ENCODE measurements at regions not wholly inside any gene's neighbourhood (a gene's known extent, or its start where the extent isn't known, plus 50 kb on each side); places are given as distances from the start of the nearest gene placed in this dataset.
"Not testable (repeated sequence)": the region's sequence is repeated elsewhere in the genome, so short reads cannot be mapped to it uniquely, and the experiment has no call there.

DNA sequence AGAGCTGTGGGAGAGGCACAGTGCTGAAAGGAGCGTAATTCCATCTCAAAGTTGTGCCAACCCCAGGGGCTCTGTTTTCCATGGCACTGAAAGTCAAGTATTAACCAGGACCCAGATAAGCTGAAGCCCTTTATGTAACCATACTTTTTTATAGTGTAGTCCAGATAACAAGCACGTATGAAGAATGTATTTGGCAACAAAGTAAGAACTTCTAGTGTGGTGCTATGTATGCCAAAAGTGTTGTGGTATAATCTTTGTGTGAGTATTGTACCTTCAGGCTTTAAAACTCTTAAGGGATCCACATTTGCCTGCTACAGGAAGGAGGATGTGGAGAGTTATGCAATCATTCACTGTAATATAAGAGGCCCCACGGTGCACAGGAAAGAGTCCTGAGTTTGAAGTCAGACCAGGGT is 129.4 kb downstream of the IBTK start:
- DNase-seq (ENCODE audit: low read depth), result no peak

GRCh38 chr6:82114748-82115147 is 132.8 kb downstream of the IBTK start:
- DNase-seq (ENCODE audit: low read depth), result no peak

DNA sequence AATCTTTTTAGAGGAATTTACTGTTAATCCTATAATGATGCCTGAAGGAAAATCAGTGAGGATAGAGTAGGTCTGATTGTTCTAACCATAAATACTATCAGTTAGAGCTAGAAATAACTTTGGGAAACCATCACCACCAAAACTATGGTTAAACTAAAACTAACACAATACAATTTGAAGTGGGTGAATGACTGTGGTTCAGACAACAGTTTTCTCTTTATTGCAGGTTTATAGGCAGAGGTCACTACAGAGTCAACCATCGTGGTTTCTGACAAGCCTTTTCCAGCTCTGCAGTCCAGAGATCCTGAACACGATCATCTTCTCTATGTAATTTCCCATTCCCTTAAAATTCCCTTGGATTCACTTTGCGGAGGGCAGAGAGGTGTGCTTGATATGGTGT is 134.3 kb downstream of the IBTK start:
- no peak for DNase-seq (ENCODE audit: low read depth)

GRCh38 chr6:82111818-82112217 is 135.7 kb downstream of the IBTK start:
- DNase-seq (ENCODE audit: low read depth), result no peak

DNA sequence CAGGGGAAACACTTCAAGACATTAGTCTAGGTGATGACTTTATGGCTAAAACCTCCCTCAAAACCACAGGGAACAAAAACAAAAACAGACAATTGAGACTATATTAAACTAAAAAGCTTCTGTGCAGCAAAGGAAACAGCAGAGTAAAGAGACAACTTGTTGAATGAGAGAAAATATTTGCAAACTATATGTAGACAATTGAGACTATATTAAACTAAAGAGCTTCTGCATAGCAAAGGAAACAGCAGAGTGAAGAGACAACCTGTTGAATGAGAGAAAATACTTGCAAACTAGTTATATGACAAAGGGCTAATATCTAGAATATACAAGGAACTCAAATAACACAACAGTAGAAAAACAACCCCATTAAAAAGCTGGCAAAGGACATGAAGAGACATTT is 136.4 kb downstream of the IBTK start:
- DNase-seq (ENCODE audit: low read depth), result no peak

- not testable (repeated sequence) for DNase-seq (ENCODE audit: low read depth)
Observed at GRCh38 chr6:82103171-82103570, 144.4 kb downstream of the IBTK start.

DNA sequence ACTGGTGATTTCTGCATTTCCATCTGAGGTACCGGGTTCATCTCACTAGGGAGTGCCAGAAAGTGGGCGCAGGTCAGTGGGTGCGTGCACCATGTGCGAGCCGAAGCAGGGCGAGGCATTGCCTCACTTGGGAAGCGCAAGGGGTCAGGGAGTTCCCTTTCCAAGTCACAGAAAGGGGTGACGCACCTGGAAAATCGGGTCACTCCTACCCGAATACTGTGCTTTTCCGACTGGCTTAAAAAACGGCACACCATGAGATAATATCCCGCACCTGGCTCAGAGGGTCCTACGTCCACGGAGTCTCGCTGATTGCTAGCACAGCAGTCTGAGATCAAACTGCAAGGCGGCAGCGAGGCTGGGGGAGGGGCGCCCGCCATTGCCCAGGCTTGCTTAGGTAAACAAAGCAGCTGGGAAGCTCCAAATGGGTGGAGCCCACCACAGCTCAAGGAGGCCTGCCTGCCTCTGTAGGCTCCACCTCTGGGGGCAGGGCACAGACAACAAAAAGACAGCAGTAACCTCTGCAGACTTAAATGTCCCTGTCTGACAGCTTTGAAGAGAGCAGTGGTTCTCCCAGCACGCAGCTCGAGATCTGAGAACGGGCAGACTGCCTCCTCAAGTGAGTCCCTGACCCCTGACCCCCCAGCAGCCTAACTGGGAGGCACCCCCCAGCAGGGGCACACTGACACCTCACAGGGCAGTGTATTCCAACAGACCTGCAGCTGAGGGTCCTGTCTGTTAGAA is 146.0 kb downstream of the IBTK start:
- not testable (repeated sequence) for DNase-seq (ENCODE audit: low read depth)

DNA sequence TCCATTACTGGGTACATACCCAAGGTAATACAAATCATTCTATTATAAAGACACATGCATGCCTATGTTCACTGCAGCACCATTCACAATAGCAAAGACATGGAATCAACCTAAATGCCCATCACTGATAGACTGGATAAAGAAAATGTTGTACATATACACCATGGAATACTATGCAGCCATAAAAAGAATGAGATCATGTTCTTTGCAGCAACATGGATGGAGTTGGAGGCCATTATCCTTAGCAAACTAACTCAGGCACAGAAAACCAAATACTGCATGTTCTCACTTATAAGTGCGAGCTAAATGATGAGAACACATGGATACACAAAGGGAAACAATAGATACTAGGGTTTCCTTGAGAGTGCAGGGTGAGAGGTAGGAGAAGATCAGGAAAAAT is 146.8 kb downstream of the IBTK start:
- DNase-seq (ENCODE audit: low read depth), result not testable (repeated sequence)

DNA sequence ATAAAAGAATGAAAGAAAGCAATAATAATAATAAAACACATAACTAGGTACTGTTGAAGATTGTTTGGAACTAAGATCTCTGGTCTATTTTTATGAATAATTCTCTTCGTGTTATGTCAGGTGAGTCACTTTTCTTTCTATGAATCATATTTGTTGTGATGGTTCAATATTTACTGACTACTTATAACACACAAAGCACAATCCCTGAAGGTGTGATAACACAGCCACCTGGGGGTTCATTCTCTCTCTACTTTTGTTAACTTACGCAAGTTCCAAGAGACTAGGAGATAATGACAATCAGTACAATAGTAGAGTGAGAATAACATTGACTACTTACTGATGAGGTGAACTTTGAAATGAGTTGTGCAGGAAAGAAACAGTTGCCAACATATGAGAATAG is 149.9 kb downstream of the IBTK start:
- no peak for DNase-seq (ENCODE audit: low read depth)

DNA sequence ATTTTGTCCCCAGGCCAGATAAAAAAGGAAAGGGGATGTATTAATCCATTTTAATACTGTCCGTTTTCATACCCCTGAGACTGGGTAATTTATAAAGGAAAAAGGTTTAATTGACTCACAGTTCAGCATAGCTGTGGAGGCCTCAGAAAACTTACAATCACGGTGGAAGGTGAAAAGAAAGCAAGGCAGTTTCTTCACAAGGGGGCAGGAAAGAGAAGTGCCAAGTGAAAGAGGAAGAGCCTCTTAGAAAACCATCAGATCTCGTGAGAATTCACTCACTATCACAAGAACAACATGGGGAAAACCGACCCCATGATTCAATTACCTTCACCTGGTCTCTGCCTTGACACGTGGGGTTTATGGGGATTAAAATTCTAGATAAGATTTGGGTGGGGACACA is 152.5 kb downstream of the IBTK start:
- DNase-seq (ENCODE audit: low read depth), result no peak

DNA sequence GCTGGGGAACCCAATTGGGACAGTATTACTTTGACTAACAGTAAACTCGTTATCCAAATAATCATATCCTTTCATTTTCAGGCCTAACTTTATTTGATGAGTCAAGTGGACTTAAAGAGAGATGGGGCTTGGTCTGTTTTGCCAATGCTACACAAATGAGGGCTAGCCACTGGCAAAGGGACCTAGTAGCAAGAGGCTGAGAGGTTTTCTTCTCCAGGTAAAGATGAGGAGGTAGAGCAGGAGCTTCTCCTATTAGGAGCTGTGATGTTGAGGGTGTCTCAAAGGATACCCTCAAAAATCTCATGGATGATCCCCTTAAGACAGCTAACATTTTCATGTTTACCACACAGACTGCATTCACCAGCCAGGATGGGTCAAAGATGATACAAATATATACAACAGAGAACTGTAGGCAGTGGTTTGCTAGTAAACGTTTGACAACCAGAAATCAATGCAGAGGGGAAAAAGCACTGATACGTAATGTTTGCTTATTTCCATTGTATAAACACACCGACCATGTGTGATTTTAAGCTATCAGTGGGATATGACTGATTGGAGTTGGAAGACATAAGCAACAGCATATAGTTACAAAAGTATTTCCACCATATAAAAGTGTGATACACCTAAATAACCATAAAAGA is 153.3 kb downstream of the IBTK start:
- DNase-seq (ENCODE audit: low read depth), result no peak

DNA sequence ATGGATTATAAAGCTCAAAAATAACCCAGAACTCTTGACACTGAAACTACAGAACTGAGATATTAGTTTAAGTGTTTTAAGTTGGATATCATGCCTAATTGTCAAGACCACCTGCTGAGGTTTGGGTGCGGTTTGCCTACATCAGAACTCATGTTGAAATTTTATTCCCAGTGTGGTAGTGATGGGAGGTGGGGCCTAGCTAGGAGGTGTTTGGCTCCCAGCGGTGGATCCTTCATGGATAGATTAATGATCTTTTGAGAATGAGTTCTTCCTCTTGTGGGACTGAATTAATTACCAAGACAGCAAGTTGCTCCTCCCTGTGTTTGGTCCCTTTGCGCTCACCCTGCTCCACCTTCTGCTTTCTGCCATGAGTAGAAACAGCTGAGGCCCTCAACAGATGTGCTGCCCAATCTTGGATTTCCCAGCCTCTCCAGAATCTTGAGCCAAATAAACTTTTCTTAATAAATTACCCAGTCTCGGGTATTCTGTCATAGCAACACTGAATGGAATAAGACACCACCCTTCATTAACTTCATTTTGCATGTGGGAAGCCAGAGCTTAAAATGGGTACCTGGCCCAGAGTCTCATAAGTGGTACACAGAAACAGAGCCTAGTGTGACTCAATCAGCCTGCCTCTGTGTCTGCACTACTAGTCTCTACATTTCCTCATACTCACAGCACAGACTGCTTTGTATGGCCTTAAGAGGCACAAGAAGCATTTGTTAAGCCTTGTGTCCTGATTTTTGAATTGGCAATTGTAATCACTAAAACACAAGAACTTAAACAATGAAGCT is 158.4 kb downstream of the IBTK start:
- DNase-seq (ENCODE audit: low read depth), result no peak

GRCh38 chr6:82086944-82087343 is 160.6 kb downstream of the IBTK start:
- no peak for DNase-seq (ENCODE audit: low read depth)

GRCh38 chr6:82085701-82086100 is 161.8 kb downstream of the IBTK start:
- no peak for DNase-seq (ENCODE audit: low read depth)

DNA sequence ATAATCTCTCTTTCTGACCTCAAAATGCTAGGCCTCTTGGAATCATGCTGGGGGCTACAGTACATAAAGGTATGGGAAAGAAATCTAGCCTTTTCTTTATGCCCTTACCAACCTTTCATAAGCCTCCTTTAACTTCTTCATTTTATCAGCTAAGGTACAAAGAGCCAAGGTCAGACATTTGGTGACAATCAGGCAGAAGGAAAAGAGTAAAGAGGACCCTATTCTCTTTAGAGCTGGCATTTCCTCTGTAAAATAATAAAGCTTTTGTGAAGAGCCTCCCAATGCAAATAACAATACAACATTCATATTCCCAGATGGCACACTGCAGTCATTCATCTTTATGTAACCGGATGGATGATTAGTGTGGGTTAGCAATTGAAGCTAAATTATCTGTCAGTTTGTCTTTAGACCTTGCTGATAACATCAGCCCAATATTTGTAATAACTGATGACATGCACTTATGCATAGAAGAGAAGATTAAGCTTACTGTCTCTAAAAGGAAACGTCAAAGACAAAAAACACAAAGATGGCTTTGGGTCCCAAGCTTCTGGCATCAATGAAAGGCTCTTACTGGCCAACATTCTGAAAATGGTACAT is 163.1 kb downstream of the IBTK start:
- DNase-seq (ENCODE audit: low read depth), result no peak

- DNase-seq (ENCODE audit: low read depth), result no peak
Observed at GRCh38 chr6:82083646-82084045, 163.9 kb downstream of the IBTK start.

DNA sequence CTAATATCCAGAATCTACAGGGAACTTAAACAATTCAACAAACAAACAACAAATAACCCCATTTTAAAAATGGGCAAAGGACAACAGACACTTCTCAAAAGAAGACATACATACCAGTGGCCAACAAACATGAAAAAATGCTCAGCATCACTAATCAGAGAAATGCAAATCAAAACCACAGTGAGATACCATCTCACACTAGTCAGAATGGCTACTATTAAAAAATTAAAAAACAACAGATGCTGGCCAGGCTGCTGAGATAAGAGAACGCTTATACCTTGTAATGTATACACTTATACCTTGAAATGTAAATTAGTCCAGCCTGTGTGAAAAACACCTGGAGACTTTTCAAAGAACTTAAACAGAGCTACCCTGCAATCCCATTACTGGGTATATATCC is 166.8 kb downstream of the IBTK start:
- DNase-seq (ENCODE audit: low read depth), result no peak

DNA sequence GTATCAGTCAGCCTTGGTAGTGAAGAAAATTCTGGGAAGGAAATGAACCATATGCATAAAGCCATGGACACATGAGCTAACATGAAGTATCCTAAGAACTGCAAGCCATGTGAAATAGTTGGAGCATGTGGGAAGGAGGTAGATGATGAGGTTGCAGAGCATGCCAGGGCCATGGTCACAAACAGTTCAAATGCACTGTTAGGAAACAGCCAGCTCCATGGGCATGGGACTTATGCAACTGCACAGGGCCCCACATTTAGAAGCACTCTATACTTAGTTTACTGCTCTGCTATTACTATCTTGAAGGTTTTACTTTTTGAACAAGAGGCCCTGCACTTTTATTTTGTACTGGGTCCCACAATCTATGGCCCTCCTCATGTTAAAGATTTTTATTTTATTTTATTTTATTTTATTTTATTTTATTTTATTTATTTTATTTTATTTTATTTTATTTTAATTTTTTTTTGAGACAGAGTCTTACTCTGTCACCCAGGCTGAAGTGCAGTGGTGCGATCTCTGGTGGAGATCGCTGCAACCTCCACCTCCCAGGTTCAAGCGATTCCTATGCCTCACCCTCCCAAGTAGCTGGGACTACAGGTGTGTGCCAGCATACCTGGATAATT is 169.1 kb downstream of the IBTK start:
- DNase-seq (ENCODE audit: low read depth), result no peak

DNA sequence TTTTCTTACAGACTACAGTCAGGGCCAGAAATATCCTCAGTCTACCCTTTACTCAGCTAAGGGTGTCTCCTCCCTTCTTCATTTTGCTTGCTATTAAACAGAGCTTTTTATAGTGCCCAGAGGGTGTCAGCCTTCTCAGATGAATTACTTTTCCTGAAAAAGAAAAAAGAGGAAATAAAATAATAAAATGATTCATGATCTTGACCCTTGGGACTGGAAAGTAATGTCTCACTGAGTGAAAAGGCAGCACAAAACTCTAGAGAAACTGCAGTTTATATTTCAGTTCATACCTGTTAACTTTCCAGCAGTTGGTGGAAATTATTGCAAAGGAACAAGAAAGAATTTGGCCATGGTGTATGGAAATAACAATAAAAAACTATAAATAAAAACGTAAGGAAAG is 170.6 kb downstream of the IBTK start:
- DNase-seq (ENCODE audit: low read depth), result no peak

DNA sequence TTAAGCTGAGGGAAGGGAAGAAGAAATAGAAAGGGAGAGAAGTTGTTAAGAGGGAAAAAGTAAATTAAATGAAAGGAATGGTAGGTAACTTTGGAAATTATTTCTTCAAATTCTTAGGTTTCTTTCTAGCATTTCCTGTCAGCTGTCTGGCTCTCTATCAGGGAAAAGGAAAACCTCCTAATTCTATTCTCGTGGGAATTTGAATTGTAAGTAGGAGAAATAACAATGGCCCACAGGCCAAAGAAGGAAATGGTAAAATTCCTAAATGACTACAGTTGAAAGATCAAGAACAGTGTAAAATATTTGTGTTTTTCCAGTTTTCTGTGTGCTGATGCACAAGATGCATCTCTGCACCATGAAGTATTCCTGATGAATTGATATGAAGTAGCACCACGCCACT is 173.0 kb downstream of the IBTK start:
- DNase-seq (ENCODE audit: low read depth), result no peak

DNA sequence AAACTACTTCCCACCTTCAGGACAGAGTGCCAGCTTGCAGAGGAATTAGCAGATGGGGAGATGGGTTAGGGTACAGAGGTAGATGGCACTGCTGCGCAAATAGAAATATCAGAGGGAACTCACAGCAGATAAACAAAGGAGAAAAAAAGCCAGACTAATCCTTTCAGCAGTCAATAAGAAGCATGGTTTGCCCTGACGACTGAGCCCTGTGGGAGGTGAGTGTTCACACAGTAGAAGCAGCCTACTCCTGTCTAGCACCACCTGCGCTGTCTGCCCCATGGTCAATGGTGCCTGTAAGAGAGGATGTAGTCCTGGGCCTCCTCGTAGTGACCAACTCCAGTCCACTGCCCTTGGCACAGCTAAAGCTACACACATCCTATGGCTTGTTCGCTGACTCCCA is 174.1 kb downstream of the IBTK start:
- DNase-seq (ENCODE audit: low read depth), result no peak

- peak; percentile 89 for DNase-seq (ENCODE audit: low read depth)
Observed at GRCh38 chr6:82072751-82073150, 174.8 kb downstream of the IBTK start.
